RWPE2 (cell line): ENCODE measurements at regions not wholly inside any gene's neighbourhood (a gene's known extent, or its start where the extent isn't known, plus 50 kb on each side); places are given as distances from the start of the nearest gene placed in this dataset.

ENCODE experiments used
- ATAC-seq: fragments of 200-7000 bp; cut with Tn5 transposase; 3 replicates; pipeline ENCODE4 v1.9.1; 2021; ENCODE audit warnings: low read depth
- DNase-seq: peaks from one replicate; pipeline ENCODE4 v3.0.0-alpha.2; 2020; ENCODE audit warnings: low spot score
- H3K27ac ChIP-seq: fragments of 450-650 bp; 2 replicates; pipeline ENCODE4 v1.5.1; 2017; ENCODE audit warnings: mild to moderate bottlenecking; ENCODE audit not compliant: poor library complexity, severe bottlenecking
- H3K27me3 ChIP-seq: fragments of 250-450 bp; sonication (Bioruptor Pico); 2 replicates; pipeline ENCODE4 v1.5.1; 2021; ENCODE audit warnings: mild to moderate bottlenecking, moderate library complexity; ENCODE audit not compliant: insufficient read depth, poor library complexity, severe bottlenecking
- H3K36me3 ChIP-seq: fragments of 250-450 bp; sonication (Bioruptor Pico); 2 replicates; pipeline ENCODE4 v1.5.1; 2020; ENCODE audit warnings: low read depth, mild to moderate bottlenecking, moderate library complexity
- H3K4me1 ChIP-seq: fragments of 250-450 bp; sonication (Bioruptor Pico); 2 replicates; pipeline ENCODE4 v1.5.1; 2021; ENCODE audit warnings: mild to moderate bottlenecking, moderate library complexity; ENCODE audit not compliant: insufficient read depth, poor library complexity, severe bottlenecking
- H3K4me3 ChIP-seq: fragments of 250-450 bp; sonication (Bioruptor Pico); 2 replicates; pipeline ENCODE4 v1.5.1; 2021; ENCODE audit warnings: mild to moderate bottlenecking, moderate library complexity; ENCODE audit not compliant: severe bottlenecking
- H3K9me3 ChIP-seq: fragments of 250-450 bp; sonication (Bioruptor Pico); 2 replicates; pipeline ENCODE4 v1.5.1; 2021; ENCODE audit warnings: mild to moderate bottlenecking, moderate library complexity; ENCODE audit not compliant: severe bottlenecking
- CTCF ChIP-seq: fragments of 450-650 bp; IDR thresholded peaks from one replicate; pipeline ENCODE4 v1.5.1; 2017; ENCODE audit warnings: mild to moderate bottlenecking, moderate library complexity; ENCODE audit not compliant: poor library complexity, severe bottlenecking

DNA sequence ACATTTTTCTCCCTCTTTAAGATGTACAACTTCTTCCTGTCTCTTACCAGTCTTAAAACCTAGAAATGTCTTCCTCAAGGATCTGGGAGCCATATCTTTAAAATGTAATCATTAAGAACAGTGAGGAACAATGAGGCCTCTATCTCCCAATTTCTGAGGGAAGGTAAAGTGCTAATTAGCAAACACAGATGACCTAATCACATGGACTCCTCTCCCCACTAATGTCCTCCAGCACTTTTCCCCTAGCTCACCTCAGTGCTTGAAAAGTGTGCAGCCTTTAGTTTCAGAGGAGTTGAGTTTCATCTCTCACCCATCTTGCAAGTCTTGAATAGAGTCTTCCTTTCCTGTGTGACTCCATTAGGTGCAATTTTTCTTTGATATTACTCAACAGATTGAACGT lies 771.0 kb downstream of the PDCD6IP start:
- H3K27me3 ChIP-seq = no peaks in the 10 kb centered on the region
- TF ChIP-seq CTCF = no peak
- DNase-seq (no peak), ATAC-seq (no peak)
- no peaks in the 10 kb centered on the region for H3K4me1 ChIP-seq
- no peaks in the 10 kb centered on the region for H3K36me3 ChIP-seq
- H3K4me3 ChIP-seq = no peak overlapping the region
- no peaks in the 10 kb centered on the region for H3K9me3 ChIP-seq
- H3K27ac ChIP-seq = no peak overlapping the region

DNA sequence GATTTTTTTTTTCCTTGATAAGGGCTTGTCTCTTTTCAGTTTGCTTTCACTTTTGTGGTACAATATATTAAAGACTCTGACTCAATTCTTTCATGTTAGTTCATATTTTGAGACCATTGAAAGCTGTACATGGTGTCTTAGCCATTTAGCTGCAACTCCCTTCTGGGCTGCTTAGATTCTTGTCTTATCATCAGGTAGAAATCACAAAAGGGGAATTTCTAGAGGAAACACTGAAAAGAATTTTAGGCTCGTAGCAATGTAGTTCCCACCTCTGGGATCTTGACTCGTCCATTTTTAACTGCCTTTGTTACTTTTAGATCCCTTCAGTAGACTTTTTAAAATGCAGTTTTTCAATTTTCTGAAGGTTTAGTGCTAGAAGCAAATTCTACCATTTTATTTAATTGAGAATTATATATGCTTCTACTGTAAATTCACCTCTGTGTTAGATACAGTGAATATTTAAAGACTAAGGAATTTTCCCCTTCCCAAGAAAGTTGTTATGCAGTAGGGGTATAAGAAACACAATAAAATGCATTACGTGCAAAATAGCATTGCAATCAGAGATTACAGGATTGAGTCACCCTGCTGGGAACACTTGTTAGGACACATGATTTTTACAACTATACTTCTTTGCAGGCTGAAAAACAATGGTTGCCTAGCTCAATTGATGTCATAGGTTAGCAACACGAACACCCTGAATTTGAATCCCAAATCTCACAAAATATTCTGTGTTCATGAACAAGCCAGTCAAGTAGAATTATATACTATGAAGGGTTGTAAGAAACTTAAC lies 772.7 kb downstream of the PDCD6IP start:
- no peaks in the 10 kb centered on the region for H3K9me3 ChIP-seq
- DNase-seq = no peak
- no peak overlapping the region for H3K4me3 ChIP-seq
- H3K27ac ChIP-seq = no peak overlapping the region
- no peak for TF ChIP-seq CTCF
- H3K36me3 ChIP-seq = no peaks in the 10 kb centered on the region
- no peak for ATAC-seq
- H3K27me3 ChIP-seq = no peaks in the 10 kb centered on the region
- no peaks in the 10 kb centered on the region for H3K4me1 ChIP-seq

- ATAC-seq (no peak), DNase-seq (no peak)
- H3K9me3 ChIP-seq = no peaks in the 10 kb centered on the region
- H3K36me3 ChIP-seq = no peaks in the 10 kb centered on the region
- no peak overlapping the region for H3K27ac ChIP-seq
- H3K27me3 ChIP-seq = no peaks in the 10 kb centered on the region
- H3K4me3 ChIP-seq = no peak overlapping the region
- TF ChIP-seq CTCF = no peak
- H3K4me1 ChIP-seq = no peaks in the 10 kb centered on the region
These were observed 773.3 kb downstream of the PDCD6IP start for GRCh38 chr3:34571714-34572113.

- no peak overlapping the region for H3K27ac ChIP-seq
- no peaks in the 10 kb centered on the region for H3K4me1 ChIP-seq
- no peak for DNase-seq
- H3K4me3 ChIP-seq = no peak overlapping the region
- no peak for TF ChIP-seq CTCF
- no peaks in the 10 kb centered on the region for H3K36me3 ChIP-seq
- no peaks in the 10 kb centered on the region for H3K9me3 ChIP-seq
- no peak for ATAC-seq
- H3K27me3 ChIP-seq = no peaks in the 10 kb centered on the region
These were observed 777.3 kb downstream of the PDCD6IP start for GRCh38 chr3:34575776-34576175.

GRCh38 chr3:34582055-34582454 lies 783.6 kb downstream of the PDCD6IP start:
- DNase-seq (no peak), ATAC-seq (no peak)
- H3K9me3 ChIP-seq = no peaks in the 10 kb centered on the region
- no peak overlapping the region for H3K27ac ChIP-seq
- no peak for TF ChIP-seq CTCF
- no peak overlapping the region for H3K4me3 ChIP-seq
- no peaks in the 10 kb centered on the region for H3K36me3 ChIP-seq
- H3K27me3 ChIP-seq = no peaks in the 10 kb centered on the region
- H3K4me1 ChIP-seq = no peaks in the 10 kb centered on the region
